HEK293 (cell line): ENCODE measurements at regions not wholly inside any gene's neighbourhood (a gene's known extent, or its start where the extent isn't known, plus 50 kb on each side); places are given as distances from the start of the nearest gene placed in this dataset.

Source experiments
- CTCF ChIA-PET: fragments of 350-600 bp; formaldehyde crosslinking; extraction: SDS; loops from one replicate; lab custom pipeline; 2021; ENCODE audit warnings: antibody characterized with exemption; lab: Yijun Ruan, JAX
- POLR2A ChIA-PET: fragments of 300-600 bp; formaldehyde crosslinking; extraction: SDS; loops from one replicate; lab custom pipeline; 2020; ENCODE audit warnings: antibody characterized with exemption, inconsistent platforms; lab: Yijun Ruan, JAX
- H3K27ac ChIP-seq: fragments of 200-500 bp; sonication (Bioruptor generic); 2 replicates; pipeline ENCODE4 v1.5.1; 2014; ENCODE audit warnings: low read depth, low read length, control low read depth, inconsistent platforms; ENCODE audit errors: extremely low read depth
- H3K36me3 ChIP-seq, 2 experiments: fragments of 200-500 bp in 1 of 2; sonication (Bioruptor generic) in 1 of 2; 1 replicate in 1 of 2; 2 replicates in 1 of 2; pipeline ENCODE4 v1.5.1; 2014 to 2017; ENCODE audit warnings: inconsistent platforms in 2 of 2, low read length in 2 of 2; ENCODE audit not compliant: control insufficient read depth in 2 of 2, insufficient read depth in 1 of 2
- H3K4me1 ChIP-seq: fragments of 200-500 bp; sonication (Bioruptor generic); 2 replicates; pipeline ENCODE4 v1.5.1; 2014; ENCODE audit warnings: mild to moderate bottlenecking, low read length, inconsistent platforms; ENCODE audit not compliant: control insufficient read depth, insufficient read depth
- H3K4me3 ChIP-seq: 2 replicates; pipeline ENCODE4 v1.5.1; 2011; ENCODE audit warnings: low read depth, mild to moderate bottlenecking, control low read depth, low read length, moderate library complexity
- H3K9me3 ChIP-seq: fragments of 200-500 bp; sonication (Bioruptor generic); 2 replicates; pipeline ENCODE4 v1.5.1; 2014; ENCODE audit warnings: low read depth, low read length, inconsistent platforms; ENCODE audit not compliant: control insufficient read depth, insufficient read depth
- IKZF3 ChIP-seq: fragments of 450-650 bp; IDR thresholded peaks from 2 replicates; pipeline ENCODE4 v1.5.0; 2018; ENCODE audit warnings: missing biosample characterization, mild to moderate bottlenecking, missing genetic modification characterization, moderate library complexity
- MZF1 ChIP-seq: fragments of 450-650 bp; formaldehyde crosslinking; IDR thresholded peaks from 2 replicates; pipeline ENCODE4 v1.5.1; 2017; ENCODE audit warnings: missing biosample characterization, missing genetic modification characterization, borderline replicate concordance
- OVOL3 ChIP-seq: fragments of 450-650 bp; formaldehyde crosslinking; IDR thresholded peaks from 2 replicates; pipeline ENCODE4 v1.5.1; 2016; ENCODE audit warnings: missing biosample characterization, missing genetic modification characterization
- RBAK ChIP-seq: fragments of 450-650 bp; formaldehyde crosslinking; IDR thresholded peaks from 2 replicates; pipeline ENCODE4 v1.5.1; 2016; ENCODE audit warnings: missing biosample characterization, missing genetic modification characterization
- TRIM28 ChIP-seq: IDR thresholded peaks from 2 replicates; pipeline ENCODE4 v1.6.1; 2011; ENCODE audit warnings: low read length, control low read depth, borderline replicate concordance
- YY1 ChIP-seq: fragments of 450-650 bp; formaldehyde crosslinking; IDR thresholded peaks from 2 replicates; pipeline ENCODE4 v1.5.1; 2018; ENCODE audit warnings: missing biosample characterization, missing genetic modification characterization
- ZBTB6 ChIP-seq: fragments of 450-650 bp; formaldehyde crosslinking; IDR thresholded peaks from 2 replicates; pipeline ENCODE4 v1.5.1; 2017; ENCODE audit warnings: missing biosample characterization, missing genetic modification characterization
- ZEB2 ChIP-seq: fragments of 450-650 bp; formaldehyde crosslinking; IDR thresholded peaks from 2 replicates; pipeline ENCODE4 v1.5.1; 2016; ENCODE audit warnings: missing biosample characterization, missing genetic modification characterization
- ZFHX2 ChIP-seq: fragments of 450-650 bp; formaldehyde crosslinking; conservative IDR thresholded peaks from 2 replicates; pipeline ENCODE4 v1.5.1; 2016; ENCODE audit warnings: missing biosample characterization, missing genetic modification characterization
- ZNF19 ChIP-seq: fragments of 450-650 bp; formaldehyde crosslinking; IDR thresholded peaks from 2 replicates; pipeline ENCODE4; 2016; ENCODE audit warnings: missing biosample characterization, missing genetic modification characterization, low read depth
- ZNF223 ChIP-seq: fragments of 450-650 bp; formaldehyde crosslinking; IDR thresholded peaks from 2 replicates; pipeline ENCODE4 v1.5.1; 2016; ENCODE audit warnings: missing biosample characterization, missing genetic modification characterization
- ZNF239 ChIP-seq: fragments of 450-650 bp; formaldehyde crosslinking; IDR thresholded peaks from 2 replicates; pipeline ENCODE4 v1.5.1; 2016; ENCODE audit warnings: missing biosample characterization, missing genetic modification characterization
- ZNF24 ChIP-seq: fragments of 450-650 bp; formaldehyde crosslinking; IDR thresholded peaks from 2 replicates; pipeline ENCODE4 v1.5.1; 2016; ENCODE audit warnings: missing biosample characterization, missing genetic modification characterization
- ZNF366 ChIP-seq: fragments of 450-650 bp; formaldehyde crosslinking; conservative IDR thresholded peaks from 2 replicates; pipeline ENCODE4 v1.5.1; 2016; ENCODE audit warnings: missing biosample characterization, missing genetic modification characterization
- ZNF394 ChIP-seq: fragments of 450-650 bp; formaldehyde crosslinking; IDR thresholded peaks from 2 replicates; pipeline ENCODE4 v1.5.1; 2016; ENCODE audit warnings: missing biosample characterization, missing genetic modification characterization, mild to moderate bottlenecking, moderate library complexity, borderline replicate concordance
- ZNF404 ChIP-seq: fragments of 450-650 bp; formaldehyde crosslinking; IDR thresholded peaks from 2 replicates; pipeline ENCODE4 v1.5.1; 2017; ENCODE audit warnings: missing biosample characterization, missing genetic modification characterization
- ZNF426 ChIP-seq: fragments of 450-650 bp; formaldehyde crosslinking; IDR thresholded peaks from 2 replicates; pipeline ENCODE4 v1.5.1; 2017; ENCODE audit warnings: missing biosample characterization, missing genetic modification characterization, mild to moderate bottlenecking, inconsistent platforms, moderate library complexity
- ZNF433 ChIP-seq: fragments of 450-650 bp; formaldehyde crosslinking; IDR thresholded peaks from 2 replicates; pipeline ENCODE4 v1.5.1; 2016; ENCODE audit warnings: missing biosample characterization, missing genetic modification characterization, low read depth
- ZNF521 ChIP-seq: fragments of 450-650 bp; formaldehyde crosslinking; IDR thresholded peaks from 2 replicates; pipeline ENCODE4 v1.5.1; 2017; ENCODE audit warnings: missing biosample characterization, mild to moderate bottlenecking, missing genetic modification characterization
- ZNF549 ChIP-seq: fragments of 450-650 bp; IDR thresholded peaks from 2 replicates; pipeline ENCODE4 v1.5.1; 2018; ENCODE audit warnings: missing biosample characterization, missing genetic modification characterization, mild to moderate bottlenecking, inconsistent platforms, moderate library complexity
- ZNF837 ChIP-seq: fragments of 450-650 bp; formaldehyde crosslinking; IDR thresholded peaks from 2 replicates; pipeline ENCODE4 v1.5.1; 2016; ENCODE audit warnings: missing biosample characterization, missing genetic modification characterization
- TF ChIP-seq, protein P1 (sequence below): fragments of 450-650 bp; formaldehyde crosslinking; IDR thresholded peaks from 2 replicates; pipeline ENCODE4 v1.5.1; 2016; ENCODE audit warnings: missing biosample characterization, missing genetic modification characterization

DNA sequence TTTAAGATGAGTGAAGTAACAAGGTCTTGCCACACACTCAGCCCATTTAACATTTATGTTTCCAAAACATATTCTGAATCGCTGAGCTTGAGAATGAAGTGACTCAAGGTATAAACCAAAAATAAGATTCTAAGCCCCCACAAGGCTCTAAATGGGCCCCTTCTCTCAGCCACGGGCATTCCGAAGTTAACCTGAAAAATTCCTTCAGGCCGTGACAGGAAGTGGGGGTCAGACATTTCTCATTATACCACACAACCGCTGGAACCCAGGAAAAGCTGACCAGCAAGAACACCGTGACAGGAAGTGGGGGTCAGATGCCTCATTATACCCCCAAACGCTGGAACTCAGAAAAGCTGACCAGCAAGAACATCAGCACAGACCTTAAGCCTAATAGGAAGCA is 247.9 kb downstream of the ERMARD start (continued):
- TF ChIP-seq, protein P1, sequence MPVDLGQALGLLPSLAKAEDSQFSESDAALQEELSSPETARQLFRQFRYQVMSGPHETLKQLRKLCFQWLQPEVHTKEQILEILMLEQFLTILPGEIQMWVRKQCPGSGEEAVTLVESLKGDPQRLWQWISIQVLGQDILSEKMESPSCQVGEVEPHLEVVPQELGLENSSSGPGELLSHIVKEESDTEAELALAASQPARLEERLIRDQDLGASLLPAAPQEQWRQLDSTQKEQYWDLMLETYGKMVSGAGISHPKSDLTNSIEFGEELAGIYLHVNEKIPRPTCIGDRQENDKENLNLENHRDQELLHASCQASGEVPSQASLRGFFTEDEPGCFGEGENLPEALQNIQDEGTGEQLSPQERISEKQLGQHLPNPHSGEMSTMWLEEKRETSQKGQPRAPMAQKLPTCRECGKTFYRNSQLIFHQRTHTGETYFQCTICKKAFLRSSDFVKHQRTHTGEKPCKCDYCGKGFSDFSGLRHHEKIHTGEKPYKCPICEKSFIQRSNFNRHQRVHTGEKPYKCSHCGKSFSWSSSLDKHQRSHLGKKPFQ, result no peak
- TF ChIP-seq ZNF433 (tag by site-specific recombination) (no peak), ZFHX2 (tag by site-specific recombination) (no peak), YY1 (tag by site-specific recombination) (no peak), MZF1 (no peak), ZNF19 (no peak), ZNF426 (no peak)

GRCh38 chr6:169998457-169998856 is 247.0 kb downstream of the ERMARD start:
- Histone ChIP-seq H3K4me1 (no peaks in the 10 kb centered on the region), H3K27ac (no peak overlapping the region), H3K36me3 (no peaks in the 10 kb centered on the region), H3K4me3 (no peak overlapping the region), H3K9me3 (no peaks in the 10 kb centered on the region)
- POLR2A ChIA-PET, result no interaction called here
- CTCF ChIA-PET, result no interaction called here
- TF ChIP-seq ZNF404 (no peak), ZBTB6 (tag by site-specific recombination) (no peak), OVOL3 (tag by site-specific recombination) (no peak), ZNF394 (tag by site-specific recombination) (no peak)
- TF ChIP-seq, protein P1, result no peak
- TF ChIP-seq, all 188 proteins: peak for 0

GRCh38 chr6:169997930-169998218 is 246.5 kb downstream of the ERMARD start:
- Histone ChIP-seq H3K36me3 (no peaks in the 10 kb centered on the region), H3K27ac (no peak overlapping the region), H3K9me3 (no peaks in the 10 kb centered on the region), H3K4me1 (no peaks in the 10 kb centered on the region), H3K4me3 (no peak overlapping the region)
- ChIA-PET CTCF (no interaction called here), POLR2A (no interaction called here)
- TF ChIP-seq ZNF837, result no peak
- no peak for TF ChIP-seq ZNF239 (tag by site-specific recombination)
- no peak for TF ChIP-seq RBAK (tag by site-specific recombination)
- no peak for TF ChIP-seq YY1 (tag by site-specific recombination)
- no peak for TF ChIP-seq ZBTB6 (tag by site-specific recombination)
- no peak for TF ChIP-seq ZNF549 (tag by site-specific recombination)
- TF ChIP-seq ZEB2 (tag by site-specific recombination), result no peak
- no peak for TF ChIP-seq ZNF521 (tag by site-specific recombination)
- TF ChIP-seq IKZF3 (tag by site-specific recombination), result no peak
- no peak for TF ChIP-seq ZNF223
- no peak for TF ChIP-seq ZNF366 (tag by site-specific recombination)
- no peak for TF ChIP-seq TRIM28
- TF ChIP-seq ZNF24 (tag by site-specific recombination), result no peak
